ENCODE measurements at regions not wholly inside any gene's neighbourhood (a gene's known extent, or its start where the extent isn't known, plus 50 kb on each side); places are given as distances from the start of the nearest gene placed in this dataset.

DNA sequence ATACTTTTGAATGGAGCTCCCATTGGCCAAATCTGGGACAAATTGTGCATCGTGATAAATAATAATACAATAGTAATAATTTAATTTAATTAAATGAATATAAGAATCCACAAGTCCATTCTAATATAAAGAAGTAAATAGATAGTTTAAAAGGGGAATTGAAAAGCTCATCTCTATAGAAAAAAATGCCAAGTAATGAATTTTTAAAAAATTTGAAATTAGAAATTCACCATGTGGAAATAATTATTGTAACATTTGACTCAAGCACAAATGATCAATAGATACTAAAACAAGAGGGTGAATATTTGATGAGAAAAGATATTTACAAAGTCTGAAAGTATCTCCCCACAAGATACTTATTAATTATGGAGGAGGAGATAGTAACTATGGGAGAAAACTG, 467.4 kb downstream of the CETN3 start:
- Histone ChIP-seq H3K27me3 (ENCODE audit: control insufficient read depth in 1 of 2, insufficient read depth in 2 of 2, low read length in 2 of 2) (no peaks in the 10 kb centered on the region), H3K9me3 (ENCODE audit: low read length) (no peaks in the 10 kb centered on the region), H3K4me3 (ENCODE audit: low read depth in 1 of 2, low read length in 2 of 2) (no peak overlapping the region), H3K4me1 (ENCODE audit: insufficient read depth, low read length) (peaks cover 5% of the 10 kb centered on the region), H3K36me3 (ENCODE audit: insufficient read depth, low read length) (no peaks in the 10 kb centered on the region), H3K27ac (ENCODE audit: low read depth, low read length) (no peak overlapping the region), H3K9ac (ENCODE audit: low read length) (no peak overlapping the region)

DNA sequence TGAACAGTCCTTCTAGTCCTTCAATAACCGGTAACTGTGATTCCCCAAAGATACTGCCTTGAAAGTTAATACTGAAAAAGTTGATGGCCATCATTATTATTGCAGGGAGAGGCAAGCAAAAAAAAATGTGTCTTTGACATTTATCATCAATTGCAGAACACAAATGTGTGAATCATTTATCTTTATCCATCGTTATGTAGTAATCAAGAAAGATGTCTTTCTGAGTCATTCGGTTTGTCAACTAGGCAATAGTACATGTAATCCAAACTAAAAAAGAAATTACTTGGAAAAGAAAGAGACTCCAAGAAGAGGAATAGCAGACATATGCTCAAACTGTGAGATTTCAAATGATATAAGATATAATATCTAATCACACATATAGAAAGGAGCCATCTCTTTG, 473.0 kb downstream of the CETN3 start:
- no peaks in the 10 kb centered on the region for H3K27me3 ChIP-seq (ENCODE audit: control insufficient read depth in 1 of 2, insufficient read depth in 2 of 2, low read length in 2 of 2)
- H3K4me1 ChIP-seq (ENCODE audit: insufficient read depth, low read length): no peaks in the 10 kb centered on the region
- no peak overlapping the region for H3K27ac ChIP-seq (ENCODE audit: low read depth, low read length)
- no peaks in the 10 kb centered on the region for H3K36me3 ChIP-seq (ENCODE audit: insufficient read depth, low read length)
- no peaks in the 10 kb centered on the region for H3K9me3 ChIP-seq (ENCODE audit: low read length)
- no peak overlapping the region for H3K4me3 ChIP-seq (ENCODE audit: low read depth in 1 of 2, low read length in 2 of 2)
- no peak overlapping the region for H3K9ac ChIP-seq (ENCODE audit: low read length)

DNA sequence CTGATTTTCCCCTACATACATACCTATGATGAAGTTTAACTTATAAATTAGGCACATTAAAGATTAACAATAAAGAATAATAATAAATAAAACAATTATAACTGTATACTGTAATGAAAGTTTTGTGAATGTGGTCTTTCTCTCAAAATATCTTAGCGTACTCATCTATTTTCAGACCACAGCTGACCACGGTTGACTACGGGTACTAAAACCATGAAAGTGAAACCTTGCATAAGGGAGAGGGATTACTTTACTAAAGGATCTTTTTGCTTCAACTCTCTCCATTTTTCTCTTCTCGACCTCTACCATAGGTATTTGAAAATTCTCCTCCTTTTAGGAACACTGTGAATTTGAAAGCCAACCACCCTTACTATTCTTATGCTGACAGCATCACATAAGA, 475.5 kb downstream of the CETN3 start:
- Histone ChIP-seq H3K4me1 (ENCODE audit: insufficient read depth, low read length) (peaks cover 4% of the 10 kb centered on the region), H3K4me3 (ENCODE audit: low read depth in 1 of 2, low read length in 2 of 2) (no peak overlapping the region), H3K9me3 (ENCODE audit: low read length) (no peaks in the 10 kb centered on the region), H3K27me3 (ENCODE audit: control insufficient read depth in 1 of 2, insufficient read depth in 2 of 2, low read length in 2 of 2) (no peaks in the 10 kb centered on the region), H3K27ac (ENCODE audit: low read depth, low read length) (no peak overlapping the region), H3K9ac (ENCODE audit: low read length) (no peak overlapping the region), H3K36me3 (ENCODE audit: insufficient read depth, low read length) (no peaks in the 10 kb centered on the region)

DNA sequence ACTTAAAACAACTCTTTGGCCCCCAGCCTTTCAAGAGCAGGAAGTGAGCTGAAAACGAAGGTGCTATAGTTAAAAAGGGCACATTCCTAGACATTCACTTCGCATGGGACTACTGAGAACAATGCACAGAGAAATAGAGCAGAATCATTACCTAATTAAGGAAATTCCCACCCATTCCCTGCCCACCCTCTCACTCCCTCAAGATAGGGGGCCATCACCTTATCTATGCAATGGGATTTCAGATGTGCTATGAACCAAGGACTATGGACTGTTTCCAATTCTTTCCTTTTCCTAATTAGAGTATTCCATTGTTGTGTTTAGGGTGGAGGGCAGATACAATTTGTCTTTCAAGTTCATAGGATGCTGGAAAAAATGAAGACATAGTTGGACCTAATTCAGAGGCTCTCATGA, 476.8 kb downstream of the CETN3 start:
- no peaks in the 10 kb centered on the region for H3K27me3 ChIP-seq (ENCODE audit: control insufficient read depth in 1 of 2, insufficient read depth in 2 of 2, low read length in 2 of 2)
- H3K9ac ChIP-seq (ENCODE audit: low read length): no peak overlapping the region
- peaks cover 4% of the 10 kb centered on the region for H3K4me1 ChIP-seq (ENCODE audit: insufficient read depth, low read length)
- no peak overlapping the region for H3K4me3 ChIP-seq (ENCODE audit: low read depth in 1 of 2, low read length in 2 of 2)
- H3K9me3 ChIP-seq (ENCODE audit: low read length): no peaks in the 10 kb centered on the region
- H3K27ac ChIP-seq (ENCODE audit: low read depth, low read length): no peak overlapping the region
- H3K36me3 ChIP-seq (ENCODE audit: insufficient read depth, low read length): no peaks in the 10 kb centered on the region

DNA sequence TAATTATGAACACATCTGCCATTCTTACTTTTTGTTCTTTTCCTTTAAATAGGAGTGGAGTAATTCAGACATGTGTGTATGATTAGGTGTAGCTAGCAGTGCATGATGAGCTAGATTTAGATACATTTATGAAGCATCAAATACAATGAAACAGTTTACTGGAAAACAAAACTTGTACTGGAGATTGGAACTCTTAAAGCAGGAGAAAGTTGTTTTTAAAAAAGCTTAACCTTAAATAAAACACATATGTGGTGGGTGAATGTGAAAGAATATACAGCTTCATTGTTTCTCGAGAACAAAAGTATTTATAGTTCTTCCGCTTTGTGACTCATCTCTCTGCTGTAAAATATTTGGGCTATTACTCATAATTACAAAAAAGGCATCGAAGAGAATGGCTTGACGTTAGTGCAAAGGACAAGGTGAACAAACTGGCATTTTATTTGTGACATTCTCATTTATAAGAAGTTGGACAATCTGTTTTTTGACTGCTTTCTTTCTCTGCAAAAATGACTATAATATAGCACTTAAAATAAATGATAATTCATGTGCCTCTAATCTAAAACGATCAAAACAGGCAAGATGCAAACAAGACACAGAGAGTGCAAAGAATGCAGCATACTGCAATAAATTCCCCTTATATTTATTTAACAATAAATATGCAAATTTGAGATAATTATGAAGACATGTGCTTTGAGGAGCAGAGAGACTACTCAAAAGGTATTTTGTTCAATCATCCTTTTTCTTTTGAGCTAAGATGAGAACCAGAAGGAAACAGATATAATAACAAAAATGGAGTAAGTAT, 478.8 kb downstream of the CETN3 start:
- no peak overlapping the region for H3K4me3 ChIP-seq (ENCODE audit: low read depth in 1 of 2, low read length in 2 of 2)
- H3K27ac ChIP-seq (ENCODE audit: low read depth, low read length): no peak overlapping the region
- peaks cover 4% of the 10 kb centered on the region for H3K4me1 ChIP-seq (ENCODE audit: insufficient read depth, low read length)
- H3K9ac ChIP-seq (ENCODE audit: low read length): no peak overlapping the region
- H3K36me3 ChIP-seq (ENCODE audit: insufficient read depth, low read length): no peaks in the 10 kb centered on the region
- no peaks in the 10 kb centered on the region for H3K9me3 ChIP-seq (ENCODE audit: low read length)
- H3K27me3 ChIP-seq (ENCODE audit: control insufficient read depth in 1 of 2, insufficient read depth in 2 of 2, low read length in 2 of 2): no peaks in the 10 kb centered on the region

DNA sequence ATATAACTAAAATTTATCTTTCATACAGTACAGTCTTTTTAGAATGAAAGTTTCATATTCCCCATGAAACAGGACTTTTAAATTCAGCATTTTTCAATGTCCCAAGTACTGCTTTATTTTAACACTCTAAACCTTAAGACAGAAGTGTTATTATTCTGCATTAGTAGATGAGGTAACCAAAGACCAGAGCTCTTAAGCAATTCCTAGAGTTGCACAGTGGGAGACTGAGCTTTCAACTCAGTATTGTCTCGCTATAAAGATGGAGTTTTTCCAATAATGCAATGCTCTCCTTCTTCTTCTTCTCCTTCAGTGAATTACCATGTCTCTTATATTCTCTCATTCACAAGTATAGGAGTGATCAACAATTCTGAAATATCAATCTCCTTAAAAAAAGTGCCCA, 479.7 kb downstream of the CETN3 start:
- H3K27ac ChIP-seq (ENCODE audit: low read depth, low read length): no peak overlapping the region
- H3K9ac ChIP-seq (ENCODE audit: low read length): no peak overlapping the region
- H3K36me3 ChIP-seq (ENCODE audit: insufficient read depth, low read length): no peaks in the 10 kb centered on the region
- peaks cover 4% of the 10 kb centered on the region for H3K4me1 ChIP-seq (ENCODE audit: insufficient read depth, low read length)
- no peak overlapping the region for H3K4me3 ChIP-seq (ENCODE audit: low read depth in 1 of 2, low read length in 2 of 2)
- H3K9me3 ChIP-seq (ENCODE audit: low read length): no peaks in the 10 kb centered on the region
- no peaks in the 10 kb centered on the region for H3K27me3 ChIP-seq (ENCODE audit: control insufficient read depth in 1 of 2, insufficient read depth in 2 of 2, low read length in 2 of 2)

DNA sequence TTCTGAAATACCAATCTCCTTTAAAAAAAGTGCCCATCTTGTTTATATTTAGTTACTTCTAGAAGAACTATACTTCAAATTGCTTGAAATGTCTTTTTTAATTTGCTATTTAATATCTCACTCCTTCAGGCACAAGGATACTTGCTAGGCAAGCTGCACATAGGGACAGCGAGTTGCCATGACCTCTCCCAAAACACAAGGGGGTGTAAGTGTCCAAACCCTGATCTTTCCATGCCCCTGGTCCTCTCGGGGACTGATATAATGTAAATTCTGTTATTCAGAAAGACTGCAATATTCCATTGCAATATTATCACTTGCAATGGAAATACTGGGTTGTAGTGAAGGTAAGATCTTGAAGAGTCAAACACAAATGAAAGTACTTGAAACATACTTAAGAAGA, 480.4 kb downstream of the CETN3 start:
- Histone ChIP-seq H3K36me3 (ENCODE audit: insufficient read depth, low read length) (no peaks in the 10 kb centered on the region), H3K9me3 (ENCODE audit: low read length) (no peaks in the 10 kb centered on the region), H3K9ac (ENCODE audit: low read length) (no peak overlapping the region), H3K27ac (ENCODE audit: low read depth, low read length) (no peak overlapping the region), H3K4me3 (ENCODE audit: low read depth in 1 of 2, low read length in 2 of 2) (no peak overlapping the region), H3K27me3 (ENCODE audit: control insufficient read depth in 1 of 2, insufficient read depth in 2 of 2, low read length in 2 of 2) (no peaks in the 10 kb centered on the region), H3K4me1 (ENCODE audit: insufficient read depth, low read length) (peaks cover 4% of the 10 kb centered on the region)

DNA sequence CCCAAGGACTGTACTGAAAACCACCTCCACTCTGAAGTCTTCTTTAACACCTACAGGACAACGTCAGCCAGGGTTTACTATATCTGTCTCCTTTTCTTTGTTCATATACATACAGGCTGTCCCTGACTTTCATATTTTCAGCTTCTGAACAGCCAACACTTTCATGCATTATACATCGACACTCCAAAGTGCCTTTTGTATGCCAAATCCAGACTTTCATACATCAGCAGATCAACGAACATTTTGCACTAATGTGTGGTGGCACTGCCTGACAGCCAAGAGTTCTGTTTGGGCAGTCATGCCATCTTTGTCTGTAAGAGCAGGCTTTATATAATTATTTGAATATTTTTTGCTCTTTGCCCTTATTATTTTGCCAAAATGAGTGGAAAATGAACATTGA, 487.4 kb downstream of the CETN3 start:
- Histone ChIP-seq H3K4me3 (ENCODE audit: low read depth in 1 of 2, low read length in 2 of 2) (no peak overlapping the region), H3K27ac (ENCODE audit: low read depth, low read length) (no peak overlapping the region), H3K4me1 (ENCODE audit: insufficient read depth, low read length) (no peaks in the 10 kb centered on the region), H3K36me3 (ENCODE audit: insufficient read depth, low read length) (no peaks in the 10 kb centered on the region), H3K9me3 (ENCODE audit: low read length) (no peaks in the 10 kb centered on the region), H3K27me3 (ENCODE audit: control insufficient read depth in 1 of 2, insufficient read depth in 2 of 2, low read length in 2 of 2) (no peaks in the 10 kb centered on the region), H3K9ac (ENCODE audit: low read length) (no peak overlapping the region)

DNA sequence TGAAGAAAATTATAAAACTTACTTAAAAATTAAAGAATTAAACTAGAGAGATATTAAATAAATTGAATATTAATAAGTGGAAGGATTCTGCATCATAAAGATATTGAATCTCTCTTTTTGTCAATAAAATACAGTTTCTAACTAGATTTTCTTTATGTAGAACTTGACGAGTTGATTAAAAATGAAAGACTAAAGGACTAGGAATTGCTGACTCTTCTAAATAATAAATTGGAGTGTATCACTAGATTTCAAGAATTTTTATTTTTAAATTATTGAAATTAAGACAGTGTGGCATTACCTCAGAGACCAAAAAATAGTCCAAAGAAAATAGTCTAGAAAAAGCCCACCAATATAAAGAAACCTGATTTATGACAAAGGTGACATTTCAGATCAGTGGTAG, 492.4 kb downstream of the CETN3 start:
- H3K27ac ChIP-seq (ENCODE audit: low read depth, low read length): no peak overlapping the region
- H3K36me3 ChIP-seq (ENCODE audit: insufficient read depth, low read length): no peaks in the 10 kb centered on the region
- H3K4me3 ChIP-seq (ENCODE audit: low read depth in 1 of 2, low read length in 2 of 2): no peak overlapping the region

DNA sequence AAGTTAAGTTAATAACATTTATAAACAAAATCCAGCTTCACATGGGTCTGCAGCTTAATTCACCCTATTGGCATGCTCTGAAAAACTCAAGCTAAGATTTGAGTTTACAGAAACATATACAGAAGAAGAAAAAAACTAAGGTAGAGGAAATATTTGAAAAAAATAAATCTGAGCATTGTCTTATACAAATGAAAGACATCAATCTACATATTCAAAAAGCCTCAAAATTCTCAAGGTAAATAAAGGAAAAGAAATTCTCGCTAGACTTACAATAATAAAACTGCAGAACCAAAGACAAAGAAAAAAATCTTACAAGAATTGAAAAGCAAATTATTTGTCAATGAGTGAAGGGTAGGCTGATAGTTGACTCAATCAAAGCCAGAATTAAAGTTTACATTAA, 493.4 kb downstream of the CETN3 start:
- no peak overlapping the region for H3K9ac ChIP-seq (ENCODE audit: low read length)
- H3K27ac ChIP-seq (ENCODE audit: low read depth, low read length): no peak overlapping the region
- no peak overlapping the region for H3K4me3 ChIP-seq (ENCODE audit: low read depth in 1 of 2, low read length in 2 of 2)
- H3K27me3 ChIP-seq (ENCODE audit: control insufficient read depth in 1 of 2, insufficient read depth in 2 of 2, low read length in 2 of 2): no peaks in the 10 kb centered on the region
- H3K4me1 ChIP-seq (ENCODE audit: insufficient read depth, low read length): no peaks in the 10 kb centered on the region
- no peaks in the 10 kb centered on the region for H3K9me3 ChIP-seq (ENCODE audit: low read length)
- H3K36me3 ChIP-seq (ENCODE audit: insufficient read depth, low read length): no peaks in the 10 kb centered on the region

More for the DNA sequence above, 492.4 kb downstream of the CETN3 start:
- H3K27me3 ChIP-seq (ENCODE audit: control insufficient read depth in 1 of 2, insufficient read depth in 2 of 2, low read length in 2 of 2): no peaks in the 10 kb centered on the region
- H3K4me1 ChIP-seq (ENCODE audit: insufficient read depth, low read length): no peaks in the 10 kb centered on the region
- H3K9ac ChIP-seq (ENCODE audit: low read length): no peak overlapping the region
- H3K9me3 ChIP-seq (ENCODE audit: low read length): no peaks in the 10 kb centered on the region

DNA sequence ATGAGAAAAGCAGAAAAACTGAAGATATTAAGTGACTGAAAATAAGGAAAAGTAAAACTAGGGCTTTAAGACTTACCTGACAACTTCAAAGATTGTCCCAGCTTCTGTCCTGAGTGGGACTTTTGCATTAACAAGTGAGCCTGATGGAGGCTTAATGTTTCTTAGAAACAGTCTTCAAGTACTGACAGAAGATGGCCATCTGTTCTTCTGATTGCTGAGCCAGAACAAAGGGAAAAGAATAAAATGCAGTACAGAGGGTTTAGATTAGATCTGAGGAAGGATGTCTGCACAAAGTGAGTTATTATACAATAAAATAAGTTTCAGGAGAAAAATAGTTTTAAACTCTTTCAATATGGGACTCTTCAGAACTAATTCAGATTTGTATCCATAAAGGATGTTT, 500.7 kb downstream of the CETN3 start:
- no peaks in the 10 kb centered on the region for H3K36me3 ChIP-seq (ENCODE audit: insufficient read depth, low read length)
- H3K9ac ChIP-seq (ENCODE audit: low read length): no peak overlapping the region
- no peaks in the 10 kb centered on the region for H3K4me1 ChIP-seq (ENCODE audit: insufficient read depth, low read length)
- no peak overlapping the region for H3K4me3 ChIP-seq (ENCODE audit: low read depth in 1 of 2, low read length in 2 of 2)
- no peak overlapping the region for H3K27ac ChIP-seq (ENCODE audit: low read depth, low read length)
- no peaks in the 10 kb centered on the region for H3K9me3 ChIP-seq (ENCODE audit: low read length)
- no peaks in the 10 kb centered on the region for H3K27me3 ChIP-seq (ENCODE audit: control insufficient read depth in 1 of 2, insufficient read depth in 2 of 2, low read length in 2 of 2)

DNA sequence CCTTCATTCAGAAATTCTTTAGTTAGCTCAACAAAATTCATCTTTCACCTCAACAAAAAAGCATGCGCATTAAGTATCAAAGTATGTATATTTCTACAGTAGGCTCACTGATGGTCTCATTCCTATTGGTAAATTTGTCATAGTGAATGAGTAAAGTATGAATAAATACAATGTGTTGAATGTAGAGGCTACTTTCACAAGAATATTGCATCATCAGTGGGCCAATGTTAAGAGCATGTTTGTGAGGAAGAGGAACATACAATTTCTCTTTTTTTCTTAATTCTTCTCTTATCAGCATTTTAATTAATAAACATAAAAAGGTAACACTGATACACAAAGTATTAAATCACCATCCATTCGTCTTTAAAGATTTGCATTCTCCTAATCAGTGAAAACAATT, 505.1 kb downstream of the CETN3 start:
- H3K27ac ChIP-seq (ENCODE audit: low read depth, low read length): no peak overlapping the region
- no peak overlapping the region for H3K4me3 ChIP-seq (ENCODE audit: low read depth in 1 of 2, low read length in 2 of 2)
- no peaks in the 10 kb centered on the region for H3K27me3 ChIP-seq (ENCODE audit: control insufficient read depth in 1 of 2, insufficient read depth in 2 of 2, low read length in 2 of 2)
- H3K36me3 ChIP-seq (ENCODE audit: insufficient read depth, low read length): no peaks in the 10 kb centered on the region
- no peak overlapping the region for H3K9ac ChIP-seq (ENCODE audit: low read length)
- H3K4me1 ChIP-seq (ENCODE audit: insufficient read depth, low read length): no peaks in the 10 kb centered on the region
- no peaks in the 10 kb centered on the region for H3K9me3 ChIP-seq (ENCODE audit: low read length)

Data from muscle layer of colon (tissue), 2 donors.